Testis (tissue), 2 donors: ENCODE measurements at regions not wholly inside any gene's neighbourhood (a gene's known extent, or its start where the extent isn't known, plus 50 kb on each side); places are given as distances from the start of the nearest gene placed in this dataset.

Experiments used
- DNase-seq: peaks from one replicate; pipeline ENCODE4 v3.0.0-alpha.2; 2019
- H3K27ac ChIP-seq, 2 donors: fragments of 200-600 bp; sonication (generic); one replicate each; pipeline ENCODE4 v1.5.1; 2019
- H3K27me3 ChIP-seq: fragments of 200-600 bp; sonication (generic); one replicate; pipeline ENCODE4 v1.5.1; 2019
- H3K36me3 ChIP-seq: fragments of 200-600 bp; sonication (generic); one replicate; pipeline ENCODE4 v1.5.1; 2017; ENCODE audit warnings: low read depth; ENCODE audit errors: missing control alignments
- H3K4me1 ChIP-seq: fragments of 200-600 bp; sonication (generic); one replicate; pipeline ENCODE4 v1.5.1; 2019
- H3K4me3 ChIP-seq, 2 donors: fragments of 200-600 bp; sonication (generic); one replicate each; pipeline ENCODE4 v1.5.1; 2017 to 2019
- H3K9me3 ChIP-seq: fragments of 200-600 bp; sonication (generic); one replicate; pipeline ENCODE4 v1.5.1; 2017
- CTCF ChIP-seq, 3 experiments: fragments of 450-650 bp in 2 of 3; fragments of 200-600 bp in 1 of 3; sonication (generic) in 1 of 3; IDR thresholded peaks; one replicate each; pipeline ENCODE4 v1.5.1; 2016 to 2019; ENCODE audit warnings: antibody characterized with exemption in 3 of 3, mild to moderate bottlenecking in 2 of 3, moderate library complexity in 1 of 3
- POLR2A ChIP-seq: fragments of 450-650 bp; IDR thresholded peaks from one replicate; pipeline ENCODE4 v1.6.1; 2017; ENCODE audit warnings: antibody characterized with exemption, mild to moderate bottlenecking, moderate library complexity
- WGBS, 2 donors: methylation state at CpG; one replicate each; pipeline ENCODE4 v1.1.5; 2018; 5-methylcytosine and 5-hydroxymethylcytosine counted together
- intact Hi-C: fragments of 100-400 bp; cut with DNase I; formaldehyde crosslinking; loops from one replicate; pipeline ENCODE4 v1.15.1; 2023; ENCODE audit warnings: low total_unique reads

- WGBS, 2 donors, result 80 to 86% methylated on average over 6 of the region's 6 CpGs
- intact Hi-C loops, result no loop called here
- H3K27me3 ChIP-seq, result no peaks in the 10 kb centered on the region
- H3K27ac ChIP-seq, result no peak overlapping the region
- no peak for DNase-seq
- no peak overlapping the region for H3K4me3 ChIP-seq
- TF ChIP-seq CTCF (IDR thresholded peaks at IDR 0.05), result no peak
- no peak for TF ChIP-seq POLR2A
- H3K4me1 ChIP-seq, result no peaks in the 10 kb centered on the region
- no peaks in the 10 kb centered on the region for H3K36me3 ChIP-seq
- no peaks in the 10 kb centered on the region for H3K9me3 ChIP-seq
Measured at GRCh38 chr20:50436052-50436656, 74.0 kb upstream of the PTPN1 start.

GRCh38 chr20:50436696-50437095, 73.5 kb upstream of the PTPN1 start:
- no peaks in the 10 kb centered on the region for H3K9me3 ChIP-seq
- no peak for DNase-seq
- intact Hi-C loops, result no loop called here
- TF ChIP-seq POLR2A, result no peak
- no peak for TF ChIP-seq CTCF (IDR thresholded peaks at IDR 0.05)
- no peak overlapping the region for H3K4me3 ChIP-seq
- no peaks in the 10 kb centered on the region for H3K27me3 ChIP-seq
- no peaks in the 10 kb centered on the region for H3K36me3 ChIP-seq
- H3K27ac ChIP-seq, result no peak overlapping the region
- H3K4me1 ChIP-seq, result no peaks in the 10 kb centered on the region
- WGBS, 2 donors, result 74 to 85% methylated on average over 8 of the region's 8 CpGs

GRCh38 chr20:50438986-50439407, 71.2 kb upstream of the PTPN1 start:
- no peak for DNase-seq
- Histone ChIP-seq H3K9me3 (no peaks in the 10 kb centered on the region), H3K27ac (no peak overlapping the region), H3K4me3 (no peak overlapping the region), H3K36me3 (no peaks in the 10 kb centered on the region), H3K4me1 (no peaks in the 10 kb centered on the region), H3K27me3 (no peaks in the 10 kb centered on the region)
- intact Hi-C loops, result no loop called here
- 90 to 94% methylated on average over 9 of the region's 9 CpGs for WGBS, 2 donors
- TF ChIP-seq POLR2A, result no peak
- no peak for TF ChIP-seq CTCF (IDR thresholded peaks at IDR 0.05)

- DNase-seq, result no peak
- no peak for TF ChIP-seq CTCF (IDR thresholded peaks at IDR 0.05)
- TF ChIP-seq POLR2A, result no peak
- Histone ChIP-seq H3K27me3 (no peaks in the 10 kb centered on the region), H3K4me1 (no peaks in the 10 kb centered on the region), H3K36me3 (no peaks in the 10 kb centered on the region), H3K27ac (no peak overlapping the region), H3K9me3 (no peaks in the 10 kb centered on the region), H3K4me3 (no peak overlapping the region)
- intact Hi-C loops, result no loop called here
- 88 to 95% methylated on average over 7 of the region's 7 CpGs for WGBS, 2 donors
Measured at GRCh38 chr20:50439539-50440453, 70.4 kb upstream of the PTPN1 start.
